ENCODE measurements at regions not wholly inside any gene's neighbourhood (a gene's known extent, or its start where the extent isn't known, plus 50 kb on each side); places are given as distances from the start of the nearest gene placed in this dataset.
"Not testable (repeated sequence)": the region's sequence is repeated elsewhere in the genome, so short reads cannot be mapped to it uniquely, and the experiment has no call there.

GRCh38 chr15:96947296-96948229 is 617.1 kb downstream of the NR2F2 start:
- no peak for DNase-seq

- no peak for DNase-seq
Observed at GRCh38 chr15:96948981-96949380, 618.5 kb downstream of the NR2F2 start.

DNA sequence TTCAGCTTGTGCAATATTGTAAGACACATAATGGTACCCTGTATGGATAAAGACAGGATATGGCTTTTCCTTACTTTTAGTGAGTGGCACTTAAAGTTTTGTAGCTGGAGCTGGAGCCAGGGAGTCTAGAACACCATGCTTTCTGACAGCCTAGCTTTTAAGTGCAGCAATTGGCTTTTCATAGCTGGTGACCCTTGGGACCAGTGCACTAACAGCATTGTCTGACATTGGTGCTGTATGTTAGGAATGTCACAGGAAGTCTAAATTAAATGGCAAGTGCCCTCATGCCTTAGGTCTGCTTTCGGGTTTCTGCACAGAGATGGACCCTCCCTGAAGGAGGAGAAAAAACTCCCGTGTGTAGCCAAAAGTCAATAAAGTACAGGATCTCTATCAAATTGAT is 628.2 kb downstream of the NR2F2 start:
- DNase-seq: no peak

DNA sequence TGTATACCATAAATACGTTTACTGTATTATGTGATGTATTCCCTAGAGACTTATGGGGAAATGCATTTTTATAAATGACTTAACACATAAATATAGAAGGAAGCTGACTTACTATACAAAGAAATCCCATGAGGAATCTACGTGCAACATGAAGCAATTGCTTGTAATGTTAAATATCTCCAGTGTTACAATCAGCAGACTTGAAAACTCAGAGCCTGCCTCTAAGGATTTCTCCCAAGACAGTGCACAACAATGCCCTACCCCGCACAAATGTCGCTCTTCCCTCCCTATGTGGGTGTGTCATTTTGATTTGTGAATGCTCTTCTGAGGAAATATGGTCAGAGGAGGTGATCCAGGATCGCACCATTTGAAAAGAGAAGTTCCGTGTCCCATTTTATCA is 629.0 kb downstream of the NR2F2 start:
- DNase-seq: no peak

GRCh38 chr15:96960711-96961480 is 630.4 kb downstream of the NR2F2 start:
- DNase-seq: no peak

- no peak for DNase-seq
Observed at GRCh38 chr15:96966554-96966953, 636.1 kb downstream of the NR2F2 start.

DNA sequence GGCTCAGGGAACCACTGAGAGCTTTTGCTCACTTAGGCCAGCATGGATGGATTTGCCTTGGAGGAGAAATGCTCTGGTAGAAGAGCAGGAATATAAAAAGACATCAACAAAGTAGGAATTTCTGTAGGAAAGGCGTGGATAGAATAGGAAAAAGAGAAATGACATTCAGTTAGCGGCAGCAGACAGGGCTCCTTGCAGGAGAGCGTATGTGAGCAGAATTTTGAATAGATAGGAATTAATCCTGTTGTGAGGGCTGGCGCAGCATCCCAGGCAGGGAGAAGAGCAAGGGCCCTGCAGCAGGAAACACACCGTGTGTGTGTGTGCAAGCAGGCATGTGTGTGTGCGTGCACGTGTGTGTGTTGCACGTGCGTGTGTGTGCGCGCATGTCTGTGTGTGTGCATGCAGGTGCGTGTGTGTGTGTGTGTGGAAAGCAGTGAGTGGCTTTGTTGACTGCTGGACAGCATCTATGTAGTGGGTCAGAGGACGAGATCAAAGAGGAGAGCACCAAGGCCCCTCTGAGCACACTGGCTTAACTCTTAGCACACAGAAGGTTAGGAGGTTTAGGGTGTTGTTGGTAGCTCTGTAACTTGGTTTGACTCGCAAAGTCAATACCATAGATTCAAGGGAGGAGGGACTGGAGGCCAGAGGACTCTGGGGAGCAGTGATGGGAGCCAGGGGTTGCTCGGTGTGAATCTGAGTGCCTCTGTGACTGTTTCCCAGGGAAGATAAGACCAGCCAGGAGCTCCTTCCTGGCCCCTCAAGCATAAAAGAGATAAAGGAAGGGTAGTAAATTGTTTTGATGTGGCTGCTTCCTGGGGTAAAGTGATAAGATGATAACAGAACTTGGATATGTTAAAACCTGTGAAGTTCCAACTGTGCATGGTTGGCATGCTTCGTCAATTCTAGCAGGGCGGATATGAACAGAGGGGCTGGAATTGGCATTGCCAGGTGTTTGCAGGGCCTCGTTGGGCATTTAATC is 639.5 kb downstream of the NR2F2 start:
- no peak for DNase-seq

DNA sequence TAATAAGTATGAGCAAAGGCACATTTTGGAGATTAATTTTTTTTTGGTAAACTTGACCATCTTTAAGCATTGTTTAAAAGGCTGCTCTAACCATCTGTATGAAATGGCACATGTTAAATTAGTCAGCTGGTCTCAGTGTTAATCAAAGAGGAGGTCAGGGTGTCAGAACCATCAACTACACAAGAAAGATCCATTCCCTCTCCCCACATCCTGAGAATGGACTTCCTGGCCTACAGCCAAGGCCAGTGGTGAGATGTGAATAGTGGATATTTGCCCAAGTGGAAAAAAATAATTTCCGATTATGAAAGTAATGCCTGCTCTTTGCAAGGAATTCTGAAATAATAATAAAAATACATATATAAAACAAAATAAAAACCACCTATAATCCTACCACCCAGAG is 641.7 kb downstream of the NR2F2 start:
- no peak for DNase-seq

DNA sequence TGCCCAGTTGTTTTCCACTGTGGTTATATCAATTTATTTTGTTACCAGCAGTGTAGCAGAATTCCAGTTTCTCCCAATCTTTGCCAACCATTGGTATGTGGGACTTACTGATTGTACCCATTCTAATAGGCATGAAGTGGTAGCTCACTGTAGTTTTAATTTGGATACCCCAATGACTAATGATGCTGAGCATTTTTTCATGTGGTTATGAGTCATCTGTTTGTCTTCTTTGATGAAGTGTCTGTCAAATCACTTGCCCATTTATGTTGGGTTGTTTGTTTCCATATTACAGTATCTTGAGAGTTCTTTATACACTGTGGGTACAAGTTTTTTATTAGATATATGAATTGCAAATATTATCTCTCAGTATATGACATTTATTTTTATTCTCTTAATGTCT is 644.3 kb downstream of the NR2F2 start:
- no peak for DNase-seq

GRCh38 chr15:96977886-96978285 is 647.4 kb downstream of the NR2F2 start:
- DNase-seq: no peak

DNA sequence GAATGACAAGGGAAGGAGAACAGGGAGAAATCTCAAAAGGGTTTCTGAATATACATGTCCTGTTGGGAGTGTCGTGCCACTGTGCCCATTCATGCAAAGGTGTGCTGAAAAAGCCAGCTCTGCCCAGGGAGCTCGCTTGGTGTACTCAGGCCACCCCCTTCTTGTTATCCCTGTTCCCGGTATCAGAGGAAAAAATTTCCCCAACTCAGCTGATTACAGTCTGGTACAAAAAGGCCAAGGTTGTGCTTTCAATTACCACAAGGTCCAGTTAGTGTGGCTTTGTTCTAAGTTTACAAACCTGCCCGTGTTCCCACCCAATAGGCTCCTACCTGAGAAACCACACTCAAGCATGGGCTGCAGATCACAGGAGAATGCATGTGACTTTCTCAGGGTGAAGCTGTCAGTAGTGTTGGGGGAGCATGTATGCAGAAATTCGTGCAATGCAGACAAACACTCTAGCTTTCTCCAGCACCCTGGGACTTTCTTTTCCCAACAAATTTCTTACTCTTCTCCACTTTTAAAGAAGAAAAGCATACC is 648.5 kb downstream of the NR2F2 start:
- DNase-seq: no peak

DNA sequence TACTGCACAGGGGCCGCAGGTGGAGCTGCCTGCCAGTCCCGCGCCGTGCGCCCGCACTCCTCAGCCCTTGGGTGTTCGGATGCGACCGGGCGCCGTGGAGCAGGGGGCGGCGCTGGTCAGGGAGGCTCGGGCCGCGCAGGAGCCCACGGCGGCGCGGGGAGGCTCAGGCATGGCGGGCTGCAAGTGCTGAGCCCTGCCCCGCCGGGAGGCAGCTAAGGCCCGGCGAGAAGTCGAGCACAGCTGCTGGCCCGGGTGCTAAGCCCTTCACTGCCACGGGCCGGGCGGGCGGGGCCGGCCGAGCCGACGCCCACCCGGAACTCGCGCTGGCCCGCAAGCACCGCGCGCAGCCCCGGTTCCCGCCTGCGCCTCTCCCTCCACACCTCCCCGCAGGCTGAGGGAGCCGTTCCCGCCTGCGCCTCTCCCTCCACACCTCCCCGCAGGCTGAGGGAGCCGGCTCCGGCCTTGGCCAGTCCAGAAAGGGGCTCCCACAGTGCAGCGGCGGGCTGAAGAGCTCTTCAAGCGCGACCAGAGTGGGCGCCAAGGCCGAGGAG is 653.7 kb downstream of the NR2F2 start:
- DNase-seq: not testable (repeated sequence)

GRCh38 chr15:96992817-96993216 is 662.3 kb downstream of the NR2F2 start:
- no peak for DNase-seq

- no peak for DNase-seq
Observed at GRCh38 chr15:96997538-96997937, 667.0 kb downstream of the NR2F2 start.

DNA sequence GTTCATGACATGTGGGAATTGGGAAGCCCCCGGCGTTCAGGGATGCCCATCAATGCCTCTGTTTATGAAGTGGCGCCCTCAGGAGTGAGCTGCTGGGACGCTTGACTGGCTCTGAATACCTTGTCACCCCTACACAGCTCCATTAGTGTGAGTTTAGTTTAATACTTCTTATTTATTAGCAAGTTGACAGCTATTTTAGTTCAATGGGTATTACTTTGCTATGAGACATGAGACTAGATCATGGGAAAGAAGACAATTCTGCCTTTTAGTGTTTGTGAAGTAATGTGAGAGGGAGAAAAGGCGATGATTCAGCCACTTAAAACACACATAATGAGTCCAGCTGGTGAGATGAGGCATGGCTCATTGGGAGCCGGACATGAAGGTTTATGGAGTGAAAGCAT is 678.5 kb downstream of the NR2F2 start:
- DNase-seq: no peak

DNA sequence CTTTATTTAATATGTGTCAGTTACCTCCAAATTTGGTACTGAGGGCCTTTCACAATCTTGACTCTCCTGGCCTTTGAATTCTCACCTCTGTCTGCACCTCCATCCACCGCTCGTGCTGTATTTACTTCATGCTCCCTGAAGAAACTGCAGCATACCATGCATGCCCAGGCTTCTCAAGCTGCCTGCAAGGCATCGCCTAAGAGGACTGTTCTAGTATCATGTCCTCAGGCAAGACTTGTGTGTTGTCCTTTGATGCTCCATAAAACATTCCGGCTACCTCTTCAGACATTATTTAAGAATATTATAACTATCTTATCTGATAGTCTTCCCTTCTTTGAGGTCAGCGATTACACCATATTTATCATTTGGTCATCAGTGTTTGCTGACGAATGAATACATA is 682.5 kb downstream of the NR2F2 start:
- DNase-seq: no peak

- DNase-seq: no peak
Observed at GRCh38 chr15:97013491-97013890, 683.0 kb downstream of the NR2F2 start.

DNA sequence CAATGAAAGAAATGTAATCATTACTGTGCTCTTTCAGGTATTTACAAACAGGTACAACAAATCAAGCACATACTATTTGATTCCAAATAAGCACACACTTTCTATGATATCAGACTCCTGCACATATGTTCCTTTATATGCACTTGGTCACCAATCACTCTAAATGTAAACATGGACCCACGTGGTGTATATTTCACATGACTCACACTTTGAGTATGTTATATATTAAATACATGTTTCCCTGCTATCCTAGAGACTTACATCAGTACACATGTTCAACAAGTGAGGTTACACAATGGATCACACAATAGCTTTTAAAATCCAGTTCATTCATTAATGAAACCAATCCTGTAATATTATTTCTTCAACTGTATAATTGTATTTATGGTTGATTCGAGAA is 683.5 kb downstream of the NR2F2 start:
- no peak for DNase-seq

DNA sequence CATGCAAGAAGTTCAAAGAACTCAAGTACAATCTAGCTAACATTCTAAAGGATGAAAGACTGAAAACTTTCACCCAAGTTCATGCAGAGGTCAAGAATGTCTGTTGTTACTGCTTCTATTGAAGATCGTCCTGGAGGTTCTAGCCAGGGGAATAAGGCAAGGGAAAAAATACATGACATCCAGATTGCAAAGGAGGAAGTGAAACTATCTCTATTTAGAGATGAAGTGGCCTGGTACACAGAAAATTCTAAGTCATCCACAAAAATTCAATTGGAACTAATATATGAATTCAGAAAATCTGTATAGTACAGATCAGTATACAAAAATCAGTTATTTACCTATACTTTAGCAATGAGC is 693.0 kb downstream of the NR2F2 start:
- DNase-seq: no peak

DNA sequence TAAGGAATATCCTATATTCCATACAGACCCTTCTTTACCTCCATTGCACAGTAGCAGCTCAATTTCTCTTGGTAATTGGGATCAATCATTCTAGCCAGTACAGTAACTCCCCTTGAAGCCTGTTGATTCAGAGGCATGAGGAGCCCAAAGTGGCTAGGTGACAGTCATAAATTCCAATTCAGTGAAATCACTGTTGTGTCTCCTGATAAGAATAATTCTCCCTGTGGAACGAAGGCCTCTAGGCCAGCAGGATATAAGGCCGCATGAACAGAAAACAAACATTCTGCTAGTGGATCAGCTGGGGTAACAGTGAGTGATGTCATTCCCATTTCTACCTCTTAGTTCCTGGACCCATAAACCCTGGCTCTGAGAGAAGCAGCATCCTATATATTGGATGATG is 696.3 kb downstream of the NR2F2 start:
- no peak for DNase-seq

GRCh38 chr15:97027772-97028171 is 697.3 kb downstream of the NR2F2 start:
- no peak for DNase-seq

DNA sequence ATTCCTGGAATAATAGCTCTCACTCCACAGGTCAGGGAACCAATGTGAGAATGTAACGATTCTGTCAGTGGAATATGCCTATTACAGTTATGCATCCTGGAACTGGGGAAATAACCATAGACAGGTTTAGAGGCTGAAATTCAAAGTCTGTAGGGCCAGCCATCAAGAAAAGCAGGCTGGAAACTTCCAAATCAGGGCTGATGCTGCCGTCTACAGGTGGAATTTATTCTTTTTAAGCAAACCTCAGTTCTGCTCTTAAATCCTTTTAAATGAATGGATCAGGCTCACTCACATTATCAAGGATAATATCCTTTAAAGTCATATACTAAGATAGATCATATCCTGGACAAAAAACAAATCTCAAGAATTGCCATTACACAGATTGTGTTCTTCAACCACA is 699.8 kb downstream of the NR2F2 start:
- no peak for DNase-seq

Measured in inflammatory macrophage (primary cell).